ENCODE measurements at regions not wholly inside any gene's neighbourhood (a gene's known extent, or its start where the extent isn't known, plus 50 kb on each side); places are given as distances from the start of the nearest gene placed in this dataset.

GRCh38 chr9:7368410-7369292 lies 430.9 kb downstream of the DMAC1 start:
- TF ChIP-seq CTCF (IDR thresholded peaks at IDR 0.05; ENCODE audit: low read depth, low read length): no peak
- DNase-seq (ENCODE audit: extremely low read depth, low read depth): peak; percentile 23

- DNase-seq (ENCODE audit: extremely low read depth, low read depth): no peak
- TF ChIP-seq CTCF (IDR thresholded peaks at IDR 0.05; ENCODE audit: low read depth, low read length): no peak
These were observed 431.9 kb downstream of the DMAC1 start for GRCh38 chr9:7367726-7368125.

GRCh38 chr9:7366121-7366520 lies 433.5 kb downstream of the DMAC1 start:
- DNase-seq (ENCODE audit: extremely low read depth, low read depth): no peak
- TF ChIP-seq CTCF (IDR thresholded peaks at IDR 0.05; ENCODE audit: low read depth, low read length): no peak

- TF ChIP-seq CTCF (IDR thresholded peaks at IDR 0.05; ENCODE audit: low read depth, low read length): no peak
- DNase-seq (ENCODE audit: extremely low read depth, low read depth): no peak
These were observed 435.7 kb downstream of the DMAC1 start for GRCh38 chr9:7363777-7364477.

GRCh38 chr9:7360513-7360912 lies 439.1 kb downstream of the DMAC1 start:
- TF ChIP-seq CTCF (IDR thresholded peaks at IDR 0.05; ENCODE audit: low read depth, low read length): no peak; the same call in 1 of the 2 replicates
- DNase-seq (ENCODE audit: extremely low read depth, low read depth): no peak

GRCh38 chr9:7358876-7359275 lies 440.7 kb downstream of the DMAC1 start:
- no peak for DNase-seq (ENCODE audit: extremely low read depth, low read depth)
- TF ChIP-seq CTCF (IDR thresholded peaks at IDR 0.05; ENCODE audit: low read depth, low read length): peak; percentile 11

GRCh38 chr9:7354704-7355103 lies 444.9 kb downstream of the DMAC1 start:
- TF ChIP-seq CTCF (IDR thresholded peaks at IDR 0.05; ENCODE audit: low read depth, low read length): no peak
- no peak for DNase-seq (ENCODE audit: extremely low read depth, low read depth)
